Upper lobe of left lung (tissue), 6 donors: ENCODE measurements at regions not wholly inside any gene's neighbourhood (a gene's known extent, or its start where the extent isn't known, plus 50 kb on each side); places are given as distances from the start of the nearest gene placed in this dataset.

Experiments used
- ATAC-seq, 2 donors: fragments of 200-7000 bp; cut with Tn5 transposase; one replicate each; pipeline ENCODE4 v1.9.1; 2022; ENCODE audit warnings: mild to moderate bottlenecking in 2 of 2, moderate library complexity in 2 of 2; ENCODE audit not compliant: low FRiP score in 2 of 2
- DNase-seq, 2 donors: peaks; one replicate each; pipeline ENCODE4 v3.0.0-alpha.2; 2019 to 2020
- H3K27ac ChIP-seq, 4 donors: fragments of 200-600 bp; sonication (generic); one replicate each; pipeline ENCODE4 v1.5.1; 2016 to 2019
- H3K27me3 ChIP-seq, 4 donors: fragments of 200-600 bp; sonication (generic); one replicate each; pipeline ENCODE4 v1.5.1; 2017 to 2019
- H3K36me3 ChIP-seq, 4 donors: fragments of 200-600 bp; sonication (generic); one replicate each; pipeline ENCODE4 v1.5.1; 2016 to 2019
- H3K4me1 ChIP-seq, 4 donors: fragments of 200-600 bp; sonication (generic); one replicate each; pipeline ENCODE4 v1.5.1; 2018 to 2019
- H3K4me3 ChIP-seq, 4 donors: fragments of 200-600 bp; sonication (generic); one replicate each; pipeline ENCODE4 v1.5.1; 2017 to 2019; ENCODE audit warnings: mild to moderate bottlenecking in 2 of 4, moderate library complexity in 1 of 4
- H3K9me3 ChIP-seq, 4 donors: fragments of 200-600 bp; sonication (generic); one replicate each; pipeline ENCODE4 v1.5.1; 2018 to 2019
- EP300 ChIP-seq, 4 donors: sonication (generic); formaldehyde crosslinking; IDR thresholded peaks; one replicate each; pipeline ENCODE4 v1.5.1; 2017; ENCODE audit warnings: antibody characterized with exemption in 4 of 4, control low read depth in 2 of 4
- POLR2A ChIP-seq, 4 donors: fragments of 450-650 bp; IDR thresholded peaks; one replicate each; pipeline ENCODE4 v1.5.1; 2016 to 2017; ENCODE audit warnings: antibody characterized with exemption in 4 of 4, mild to moderate bottlenecking in 2 of 4
- POLR2AphosphoS5 ChIP-seq, 2 donors: sonication (generic); formaldehyde crosslinking; IDR thresholded peaks; one replicate each; pipeline ENCODE4 v1.5.1; 2017; ENCODE audit warnings: antibody characterized with exemption in 2 of 2
- WGBS, 2 donors: methylation state at CpG; one replicate each; pipeline ENCODE4 v1.1.5; 2017 to 2018; 5-methylcytosine and 5-hydroxymethylcytosine counted together
- TF ChIP-seq, protein P1 (sequence below), 6 experiments: fragments of 450-650 bp in 4 of 6; fragments of 200-600 bp in 2 of 6; sonication (generic) in 2 of 6; IDR thresholded peaks; one replicate each; pipeline ENCODE4 v1.5.1; 2016 to 2019; ENCODE audit warnings: antibody characterized with exemption in 6 of 6
- donor health status: DM: no; HTN: no; CAD: no; lungs with moderate emphysema.
- donor health status: DM: no; HTN: yes; CAD: no; lungs with severe emphysema.

DNA sequence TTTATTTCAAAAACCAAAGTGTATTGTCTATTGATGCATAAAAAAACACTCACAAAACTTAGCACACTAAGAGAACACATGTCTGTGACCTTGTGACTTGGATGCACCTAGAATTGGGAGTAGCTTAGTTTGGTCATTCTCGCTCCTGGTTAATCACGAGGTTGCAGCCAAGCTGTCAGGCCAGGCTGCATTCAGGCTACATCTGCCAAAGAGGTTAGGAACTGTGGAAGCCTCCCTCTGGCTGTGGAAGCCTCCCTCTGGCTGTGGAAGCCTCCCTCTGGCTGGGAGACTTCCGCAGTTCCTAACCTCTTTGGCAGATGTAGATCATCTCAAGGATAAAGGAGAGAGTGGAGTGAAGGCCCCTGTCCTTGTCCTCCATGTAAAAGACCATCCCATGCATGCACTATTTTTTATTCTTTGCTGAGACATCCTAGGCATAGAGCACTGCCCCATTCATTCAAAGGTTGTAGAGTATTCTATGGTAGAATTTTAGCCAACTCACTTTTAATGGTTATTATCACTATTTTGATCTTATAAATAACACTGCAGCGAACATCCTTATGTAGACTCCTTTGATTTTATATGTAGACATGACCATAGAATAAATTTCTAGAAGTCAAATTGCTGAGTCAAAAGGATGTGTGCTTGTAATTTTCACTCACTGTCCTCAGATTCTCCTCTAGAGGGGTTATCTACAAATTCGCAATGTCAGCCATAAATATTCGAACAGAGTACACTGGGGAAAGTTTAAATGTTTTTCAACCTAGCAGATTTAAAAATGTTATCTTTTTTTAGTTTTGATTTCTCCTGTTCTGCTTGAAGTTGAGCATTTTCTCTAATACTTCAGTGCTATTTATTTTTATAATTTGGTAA lies 63.0 kb upstream of the IGLL5 start:
- no peaks in the 10 kb centered on the region for H3K9me3 ChIP-seq
- TF ChIP-seq, protein P1, sequence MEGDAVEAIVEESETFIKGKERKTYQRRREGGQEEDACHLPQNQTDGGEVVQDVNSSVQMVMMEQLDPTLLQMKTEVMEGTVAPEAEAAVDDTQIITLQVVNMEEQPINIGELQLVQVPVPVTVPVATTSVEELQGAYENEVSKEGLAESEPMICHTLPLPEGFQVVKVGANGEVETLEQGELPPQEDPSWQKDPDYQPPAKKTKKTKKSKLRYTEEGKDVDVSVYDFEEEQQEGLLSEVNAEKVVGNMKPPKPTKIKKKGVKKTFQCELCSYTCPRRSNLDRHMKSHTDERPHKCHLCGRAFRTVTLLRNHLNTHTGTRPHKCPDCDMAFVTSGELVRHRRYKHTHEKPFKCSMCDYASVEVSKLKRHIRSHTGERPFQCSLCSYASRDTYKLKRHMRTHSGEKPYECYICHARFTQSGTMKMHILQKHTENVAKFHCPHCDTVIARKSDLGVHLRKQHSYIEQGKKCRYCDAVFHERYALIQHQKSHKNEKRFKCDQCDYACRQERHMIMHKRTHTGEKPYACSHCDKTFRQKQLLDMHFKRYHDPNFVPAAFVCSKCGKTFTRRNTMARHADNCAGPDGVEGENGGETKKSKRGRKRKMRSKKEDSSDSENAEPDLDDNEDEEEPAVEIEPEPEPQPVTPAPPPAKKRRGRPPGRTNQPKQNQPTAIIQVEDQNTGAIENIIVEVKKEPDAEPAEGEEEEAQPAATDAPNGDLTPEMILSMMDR (IDR thresholded peaks at IDR 0.05) = no peak
- TF ChIP-seq EP300 (IDR thresholded peaks at IDR 0.05) = no peak
- no peak for TF ChIP-seq POLR2A (IDR thresholded peaks at IDR 0.05)
- no peak for TF ChIP-seq POLR2AphosphoS5 (IDR thresholded peaks at IDR 0.05)
- DNase-seq = no peak
- no peaks in the 10 kb centered on the region for H3K27me3 ChIP-seq
- no peaks in the 10 kb centered on the region for H3K36me3 ChIP-seq
- H3K27ac ChIP-seq = no peak overlapping the region
- ATAC-seq = no peak
- H3K4me1 ChIP-seq = peaks cover 0 to 4% (median 1%) of the 10 kb centered on the region in 4 donors
- H3K4me3 ChIP-seq = no peak overlapping the region
- 89 to 90% methylated on average over 6 of the region's 6 CpGs for WGBS, 2 donors

DNA sequence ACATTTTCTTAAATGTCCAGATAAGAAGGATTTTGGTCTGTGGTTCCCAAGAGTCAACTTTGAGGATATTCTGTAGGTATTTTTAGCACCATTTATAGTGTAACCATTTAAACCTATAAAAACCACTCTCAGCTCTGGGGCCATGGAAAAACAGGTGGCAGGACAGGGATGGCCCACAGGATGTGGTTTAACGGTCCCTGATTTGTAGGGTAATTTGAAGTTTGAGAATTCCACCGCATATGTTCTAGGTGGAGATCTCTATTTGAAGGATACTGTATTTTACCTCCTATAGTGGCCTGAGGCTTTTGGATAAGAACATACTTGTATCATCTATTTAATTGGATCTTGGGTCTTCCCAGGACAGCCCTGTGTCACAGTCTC lies 62.4 kb upstream of the IGLL5 start:
- H3K27me3 ChIP-seq = no peaks in the 10 kb centered on the region
- ATAC-seq (no peak), DNase-seq (no peak)
- H3K4me3 ChIP-seq = no peak overlapping the region
- H3K4me1 ChIP-seq = peaks cover 0 to 2% (median 0%) of the 10 kb centered on the region in 4 donors
- TF ChIP-seq POLR2AphosphoS5 (IDR thresholded peaks at IDR 0.05) (no peak), POLR2A (IDR thresholded peaks at IDR 0.05) (no peak), EP300 (IDR thresholded peaks at IDR 0.05) (no peak)
- TF ChIP-seq, protein P1 (IDR thresholded peaks at IDR 0.05) = no peak
- no peaks in the 10 kb centered on the region for H3K36me3 ChIP-seq
- no peak overlapping the region for H3K27ac ChIP-seq
- peaks cover 0 to under 1% (median 0%) of the 10 kb centered on the region in 4 donors for H3K9me3 ChIP-seq
- 70 to 83% methylated on average over 2 of the region's 2 CpGs for WGBS, 2 donors

DNA sequence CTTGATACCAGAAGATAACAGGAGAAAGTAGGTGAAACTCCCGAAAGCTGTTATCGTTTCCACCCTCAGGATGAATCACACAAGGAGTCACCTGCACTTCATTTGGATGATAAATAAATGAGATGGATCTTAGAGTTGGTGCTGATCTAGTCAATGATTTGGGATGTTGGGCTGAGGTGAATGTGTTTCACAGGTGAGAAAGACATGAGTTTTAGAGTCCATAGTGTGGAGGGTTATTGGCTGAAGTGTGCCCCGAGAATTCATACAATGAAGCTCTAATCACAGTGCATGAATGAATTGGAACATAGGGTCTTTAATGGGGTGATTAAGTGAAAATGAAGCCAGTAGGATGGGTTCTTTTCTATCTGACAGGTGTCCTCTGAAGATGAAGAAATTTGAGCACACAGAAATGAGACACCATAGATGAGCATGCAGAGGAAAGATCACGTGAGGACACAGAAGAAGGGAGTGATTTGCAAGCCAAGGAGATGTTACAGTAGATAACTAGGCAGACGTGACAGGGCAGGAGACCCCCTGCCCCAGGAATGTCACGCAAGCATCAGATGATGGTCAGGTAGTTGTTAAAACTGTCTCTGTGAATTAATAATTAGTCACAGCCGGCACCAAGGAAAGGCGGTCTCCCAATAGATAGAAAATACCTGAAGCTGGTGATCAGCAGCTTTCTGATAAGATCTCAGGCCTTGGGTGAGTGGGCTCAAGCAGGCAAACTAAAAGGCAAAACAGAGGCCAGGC lies 60.3 kb upstream of the IGLL5 start:
- no peaks in the 10 kb centered on the region for H3K36me3 ChIP-seq
- ATAC-seq (no peak), DNase-seq (no peak)
- H3K27ac ChIP-seq = no peak overlapping the region
- H3K27me3 ChIP-seq = no peaks in the 10 kb centered on the region
- H3K9me3 ChIP-seq = peaks cover 0 to 6% (median 3%) of the 10 kb centered on the region in 4 donors
- 80 to 85% methylated on average over 8 of the region's 8 CpGs for WGBS, 2 donors
- no peak overlapping the region for H3K4me3 ChIP-seq
- H3K4me1 ChIP-seq = peaks cover 0 to 2% (median 0%) of the 10 kb centered on the region in 4 donors
- TF ChIP-seq, protein P1 (IDR thresholded peaks at IDR 0.05) = no peak
- TF ChIP-seq EP300 (IDR thresholded peaks at IDR 0.05) (no peak), POLR2A (IDR thresholded peaks at IDR 0.05) (no peak), POLR2AphosphoS5 (IDR thresholded peaks at IDR 0.05) (no peak)

DNA sequence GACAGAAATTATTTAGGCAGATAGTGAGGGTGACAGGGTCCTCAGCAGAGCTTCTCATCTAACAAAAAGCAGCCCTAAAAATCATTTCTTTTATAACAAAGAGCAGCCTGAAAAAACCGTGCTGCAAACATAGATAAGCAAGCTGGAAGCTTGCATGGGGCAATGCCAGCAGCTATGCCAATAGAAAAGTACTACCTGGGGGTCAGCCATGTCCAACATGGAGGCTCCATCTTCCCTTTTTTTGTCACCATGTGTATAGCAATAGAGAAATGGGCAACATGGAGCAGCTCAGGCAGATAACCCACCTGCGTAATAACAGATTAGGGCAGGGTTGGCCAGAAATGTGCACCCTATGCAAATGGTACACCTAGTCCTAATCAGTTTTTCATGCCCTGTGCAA lies 57.4 kb upstream of the IGLL5 start:
- Histone ChIP-seq H3K27me3 (no peaks in the 10 kb centered on the region), H3K4me1 (no peaks in the 10 kb centered on the region), H3K27ac (no peak overlapping the region), H3K9me3 (peaks cover 0 to 6% (median 3%) of the 10 kb centered on the region in 4 donors), H3K36me3 (no peaks in the 10 kb centered on the region), H3K4me3 (no peak overlapping the region)
- ATAC-seq (no peak), DNase-seq (no peak)
- TF ChIP-seq POLR2A (IDR thresholded peaks at IDR 0.05) = no peak
- TF ChIP-seq, protein P1 (IDR thresholded peaks at IDR 0.05) = no peak
- no peak for TF ChIP-seq EP300 (IDR thresholded peaks at IDR 0.05)
- TF ChIP-seq POLR2AphosphoS5 (IDR thresholded peaks at IDR 0.05) = no peak
- WGBS, 2 donors = 85 to 92% methylated on average over 2 of the region's 2 CpGs
